ENCODE measurements at regions not wholly inside any gene's neighbourhood (a gene's known extent, or its start where the extent isn't known, plus 50 kb on each side); places are given as distances from the start of the nearest gene placed in this dataset.

GRCh38 chr11:82024760-82025159 is 708.9 kb downstream of the FAM181B start:
- no peak for TF ChIP-seq BHLHE40 (IDR thresholded peaks at IDR 0.05; ENCODE audit: borderline replicate concordance)
- no peak for TF ChIP-seq NFRKB (IDR thresholded peaks at IDR 0.05)
